Natural killer cell (primary cell): ENCODE measurements at regions not wholly inside any gene's neighbourhood (a gene's known extent, or its start where the extent isn't known, plus 50 kb on each side); places are given as distances from the start of the nearest gene placed in this dataset.

Experiments used
- ATAC-seq, 3 donors: fragments of 150-1000 bp in 2 of 3; fragments of 200-7000 bp in 1 of 3; cut with Tn5 transposase; 1 replicate in 1 of 3; 2 replicates in 2 of 3; pipeline ENCODE4 v1.10.0; 2021; ENCODE audit warnings: mild to moderate bottlenecking in 2 of 3, moderate library complexity in 2 of 3
- DNase-seq, 2 donors: peaks; one replicate each; pipeline versions ENCODE4 v3.0.0 to v3.0.0-alpha.2; 2013 to 2021; ENCODE audit warnings: mixed read lengths in 1 of 2
- H3K27ac ChIP-seq: one replicate; pipeline ENCODE4 v1.5.1; 2013; ENCODE audit warnings: mild to moderate bottlenecking, low read length
- H3K27me3 ChIP-seq: one replicate; pipeline ENCODE4 v1.6.1; 2013; ENCODE audit warnings: low read length; ENCODE audit not compliant: control insufficient read depth, insufficient read depth
- H3K36me3 ChIP-seq: one replicate; pipeline ENCODE4 v1.6.1; 2013; ENCODE audit warnings: low read length; ENCODE audit not compliant: control insufficient read depth, insufficient read depth
- H3K4me1 ChIP-seq: one replicate; pipeline ENCODE4 v1.6.1; 2013; ENCODE audit warnings: low read length; ENCODE audit not compliant: control insufficient read depth, insufficient read depth
- H3K4me3 ChIP-seq: one replicate; pipeline ENCODE4 v1.5.1; 2013; ENCODE audit warnings: low read length
- H3K9me3 ChIP-seq: one replicate; pipeline ENCODE4 v1.6.1; 2013; ENCODE audit warnings: low read length; ENCODE audit not compliant: control insufficient read depth, insufficient read depth
- H3K27ac Mint-ChIP-seq, 2 donors: one replicate each; pipeline ENCODE4 v1.8.0; 2022; ENCODE audit warnings: mild to moderate bottlenecking in 2 of 2, mixed read lengths in 2 of 2, moderate library complexity in 1 of 2
- H3K27me3 Mint-ChIP-seq, 2 donors: one replicate each; pipeline ENCODE4 v1.8.0; 2022; ENCODE audit warnings: low read depth in 2 of 2, mixed read lengths in 2 of 2
- H3K36me3 Mint-ChIP-seq: one replicate; pipeline ENCODE4 v1.8.0; 2022; ENCODE audit warnings: mixed read lengths
- H3K4me1 Mint-ChIP-seq, 2 donors: one replicate each; pipeline ENCODE4 v1.8.0; 2022; ENCODE audit warnings: mixed read lengths in 2 of 2
- H3K4me3 Mint-ChIP-seq: one replicate; pipeline ENCODE4 v1.8.0; 2022; ENCODE audit warnings: mild to moderate bottlenecking, moderate library complexity, mixed read lengths
- H3K9me3 Mint-ChIP-seq, 2 donors: one replicate each; pipeline ENCODE4 v1.8.0; 2022; ENCODE audit warnings: mixed read lengths in 2 of 2
- WGBS: methylation state at CpG from one replicate; pipeline ENCODE4 v1.1.7; 2013; ENCODE audit warnings: missing lambda C conversion rate; ENCODE audit not compliant: insufficient coverage; 5-methylcytosine and 5-hydroxymethylcytosine counted together
- intact Hi-C: fragments of 100-400 bp; cut with micrococcal nuclease; formaldehyde crosslinking; loops from one replicate; pipeline ENCODE4 v1.14.2; 2022
- TF ChIP-seq, protein P1 (sequence below): fragments of 200-600 bp; IDR thresholded peaks from one replicate; pipeline ENCODE4 v1.8.0; 2022; ENCODE audit warnings: antibody characterized with exemption

- 86% methylated on average over 1 of the region's 1 CpG for WGBS
- Histone ChIP-seq H3K4me1 (no peaks in the 10 kb centered on the region), H3K9me3 (no peaks in the 10 kb centered on the region), H3K4me3 (no peak overlapping the region), H3K36me3 (no peaks in the 10 kb centered on the region), H3K27me3 (no peaks in the 10 kb centered on the region), H3K27ac (no peak overlapping the region)
- H3K4me1 Mint-ChIP-seq: no peaks in the 10 kb centered on the region
- peaks cover 10% of the 10 kb centered on the region for H3K36me3 Mint-ChIP-seq
- H3K9me3 Mint-ChIP-seq: peaks cover 3 to 4% of the 10 kb centered on the region in 2 donors
- DNase-seq (no peak), ATAC-seq (no peak)
- no peak overlapping the region for H3K27ac Mint-ChIP-seq
- intact Hi-C loops: no loop called here
- peaks cover 0 to 3% of the 10 kb centered on the region in 2 donors for H3K27me3 Mint-ChIP-seq
- H3K4me3 Mint-ChIP-seq: no peak overlapping the region
- TF ChIP-seq, protein P1, sequence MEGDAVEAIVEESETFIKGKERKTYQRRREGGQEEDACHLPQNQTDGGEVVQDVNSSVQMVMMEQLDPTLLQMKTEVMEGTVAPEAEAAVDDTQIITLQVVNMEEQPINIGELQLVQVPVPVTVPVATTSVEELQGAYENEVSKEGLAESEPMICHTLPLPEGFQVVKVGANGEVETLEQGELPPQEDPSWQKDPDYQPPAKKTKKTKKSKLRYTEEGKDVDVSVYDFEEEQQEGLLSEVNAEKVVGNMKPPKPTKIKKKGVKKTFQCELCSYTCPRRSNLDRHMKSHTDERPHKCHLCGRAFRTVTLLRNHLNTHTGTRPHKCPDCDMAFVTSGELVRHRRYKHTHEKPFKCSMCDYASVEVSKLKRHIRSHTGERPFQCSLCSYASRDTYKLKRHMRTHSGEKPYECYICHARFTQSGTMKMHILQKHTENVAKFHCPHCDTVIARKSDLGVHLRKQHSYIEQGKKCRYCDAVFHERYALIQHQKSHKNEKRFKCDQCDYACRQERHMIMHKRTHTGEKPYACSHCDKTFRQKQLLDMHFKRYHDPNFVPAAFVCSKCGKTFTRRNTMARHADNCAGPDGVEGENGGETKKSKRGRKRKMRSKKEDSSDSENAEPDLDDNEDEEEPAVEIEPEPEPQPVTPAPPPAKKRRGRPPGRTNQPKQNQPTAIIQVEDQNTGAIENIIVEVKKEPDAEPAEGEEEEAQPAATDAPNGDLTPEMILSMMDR: no peak
Measured at GRCh38 chr20:22667198-22667597, 82.8 kb upstream of the FOXA2 start.

GRCh38 chr20:22672191-22672590 is 87.8 kb upstream of the FOXA2 start:
- peaks cover 0 to 6% of the 10 kb centered on the region in 2 donors for H3K27me3 Mint-ChIP-seq
- Histone ChIP-seq H3K4me1 (no peaks in the 10 kb centered on the region), H3K27ac (no peak overlapping the region), H3K4me3 (no peak overlapping the region), H3K36me3 (no peaks in the 10 kb centered on the region), H3K9me3 (no peaks in the 10 kb centered on the region), H3K27me3 (no peaks in the 10 kb centered on the region)
- H3K36me3 Mint-ChIP-seq: peaks cover 10% of the 10 kb centered on the region
- ATAC-seq: no peak
- TF ChIP-seq, protein P1: no peak
- no peak for DNase-seq
- H3K4me1 Mint-ChIP-seq: no peaks in the 10 kb centered on the region
- H3K27ac Mint-ChIP-seq: no peak overlapping the region
- H3K9me3 Mint-ChIP-seq: peaks cover 3 to 4% of the 10 kb centered on the region in 2 donors
- no peak overlapping the region for H3K4me3 Mint-ChIP-seq
- no CpG with 5 or more reads among the region's 1 CpG for WGBS
- intact Hi-C loops: no loop called here

- H3K36me3 ChIP-seq: no peaks in the 10 kb centered on the region
- H3K27ac ChIP-seq: no peak overlapping the region
- no peaks in the 10 kb centered on the region for H3K27me3 ChIP-seq
- TF ChIP-seq, protein P1: no peak
- peaks cover 0 to 6% of the 10 kb centered on the region in 2 donors for H3K27me3 Mint-ChIP-seq
- no peaks in the 10 kb centered on the region for H3K9me3 ChIP-seq
- H3K36me3 Mint-ChIP-seq: peaks cover 10% of the 10 kb centered on the region
- ATAC-seq: no peak
- 89% methylated on average over 6 of the region's 6 CpGs for WGBS
- no peak overlapping the region for H3K27ac Mint-ChIP-seq
- H3K4me1 Mint-ChIP-seq: no peaks in the 10 kb centered on the region
- peaks cover 3 to 4% of the 10 kb centered on the region in 2 donors for H3K9me3 Mint-ChIP-seq
- no peak for DNase-seq
- H3K4me1 ChIP-seq: no peaks in the 10 kb centered on the region
- intact Hi-C loops: no loop called here
- H3K4me3 ChIP-seq: no peak overlapping the region
- H3K4me3 Mint-ChIP-seq: no peak overlapping the region
Measured at GRCh38 chr20:22673467-22673866, 89.1 kb upstream of the FOXA2 start.

DNA sequence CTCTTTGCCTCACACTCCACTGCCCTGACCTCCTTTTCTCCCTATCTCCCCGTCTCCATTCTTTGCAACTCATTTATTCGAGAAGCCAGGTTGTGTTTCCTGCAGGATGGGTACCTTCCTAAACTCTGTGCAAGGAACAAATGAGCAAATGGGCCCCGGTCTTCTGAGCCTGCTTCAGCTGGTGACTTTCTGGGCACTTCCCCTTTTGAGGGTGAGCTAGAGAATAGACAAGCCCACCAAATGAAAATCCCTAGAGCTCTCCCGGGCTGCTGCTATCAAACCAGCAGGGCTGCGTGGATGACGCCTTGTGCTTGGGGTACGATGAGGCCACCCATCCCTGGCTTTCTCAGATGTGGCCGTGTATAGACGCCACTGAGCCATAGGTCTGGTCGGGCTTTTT is 91.0 kb upstream of the FOXA2 start:
- ATAC-seq (no peak), DNase-seq (no peak)
- no peaks in the 10 kb centered on the region for H3K9me3 Mint-ChIP-seq
- intact Hi-C loops: no loop called here
- no peak overlapping the region for H3K27ac ChIP-seq
- H3K9me3 ChIP-seq: no peaks in the 10 kb centered on the region
- H3K4me3 Mint-ChIP-seq: no peak overlapping the region
- H3K4me1 ChIP-seq: no peaks in the 10 kb centered on the region
- 32% methylated on average over 10 of the region's 10 CpGs for WGBS
- TF ChIP-seq, protein P1: no peak
- no peaks in the 10 kb centered on the region for H3K27me3 ChIP-seq
- H3K36me3 ChIP-seq: no peaks in the 10 kb centered on the region
- H3K36me3 Mint-ChIP-seq: no peaks in the 10 kb centered on the region
- H3K4me3 ChIP-seq: no peak overlapping the region
- H3K27me3 Mint-ChIP-seq: peaks cover 0 to 3% of the 10 kb centered on the region in 2 donors
- H3K27ac Mint-ChIP-seq: no peak overlapping the region
- no peaks in the 10 kb centered on the region for H3K4me1 Mint-ChIP-seq
